GM06990 (cell line): ENCODE measurements at regions not wholly inside any gene's neighbourhood (a gene's known extent, or its start where the extent isn't known, plus 50 kb on each side); places are given as distances from the start of the nearest gene placed in this dataset.

Experiments used
- DNase-seq: peaks from one replicate; pipeline ENCODE4 v3.0.0-alpha.2; 2011; ENCODE audit not compliant: insufficient read length; ENCODE audit errors: extremely low read depth
- H3K27me3 ChIP-seq: replicated peaks from 2 replicates; pipeline ENCODE4 v1.6.0; 2011; ENCODE audit warnings: low read length; ENCODE audit not compliant: control insufficient read depth, insufficient read depth
- H3K36me3 ChIP-seq: 2 replicates; pipeline ENCODE4 v1.5.1; 2011; ENCODE audit warnings: low read length; ENCODE audit not compliant: control insufficient read depth, insufficient read depth
- H3K4me3 ChIP-seq: replicated peaks from 2 replicates; pipeline ENCODE4 v1.5.1; 2011; ENCODE audit warnings: low read depth, mild to moderate bottlenecking, control low read depth, low read length
- CTCF ChIP-seq: IDR thresholded peaks from 2 replicates; pipeline ENCODE4 v1.5.1; 2011; ENCODE audit warnings: low read length, control low read depth, mild to moderate bottlenecking, inconsistent platforms; ENCODE audit not compliant: insufficient read depth, poor library complexity, severe bottlenecking

GRCh38 chr21:32954353-32954752 lies 71.4 kb upstream of the OLIG2 start:
- Histone ChIP-seq H3K27me3 (no peaks in the 10 kb centered on the region; the same call in none of the 2 replicates), H3K4me3 (no peak overlapping the region), H3K36me3 (no peaks in the 10 kb centered on the region)
- no peak for TF ChIP-seq CTCF
- no peak for DNase-seq

- Histone ChIP-seq H3K36me3 (no peaks in the 10 kb centered on the region), H3K4me3 (no peak overlapping the region), H3K27me3 (no peaks in the 10 kb centered on the region; the same call in none of the 2 replicates)
- DNase-seq = no peak
- no peak for TF ChIP-seq CTCF
Observed at GRCh38 chr21:32955311-32956060, 70.2 kb upstream of the OLIG2 start.

GRCh38 chr21:32956061-32956656 lies 69.6 kb upstream of the OLIG2 start:
- H3K27me3 ChIP-seq = no peaks in the 10 kb centered on the region; the same call in none of the 2 replicates
- no peaks in the 10 kb centered on the region for H3K36me3 ChIP-seq
- H3K4me3 ChIP-seq = no peak overlapping the region
- no peak for TF ChIP-seq CTCF
- DNase-seq = no peak

- Histone ChIP-seq H3K4me3 (no peak overlapping the region), H3K36me3 (no peaks in the 10 kb centered on the region), H3K27me3 (no peaks in the 10 kb centered on the region; the same call in none of the 2 replicates)
- no peak for TF ChIP-seq CTCF
- DNase-seq = no peak
Observed at GRCh38 chr21:32957545-32957944, 68.2 kb upstream of the OLIG2 start.

- no peak for TF ChIP-seq CTCF
- DNase-seq = no peak
- no peaks in the 10 kb centered on the region for H3K36me3 ChIP-seq
- H3K27me3 ChIP-seq = no peaks in the 10 kb centered on the region; the same call in none of the 2 replicates
- no peak overlapping the region for H3K4me3 ChIP-seq
Observed at GRCh38 chr21:32958288-32959002, 67.3 kb upstream of the OLIG2 start.
